ENCODE measurements at regions not wholly inside any gene's neighbourhood (a gene's known extent, or its start where the extent isn't known, plus 50 kb on each side); places are given as distances from the start of the nearest gene placed in this dataset.
A peak's percentile ranks its signal among the peaks of the same experiment; 100 is the strongest.

- Histone ChIP-seq H3K4me1 (ENCODE audit: insufficient read depth) (no peaks in the 10 kb centered on the region), H3K4me2 (no peak overlapping the region), H3K27ac (no peak overlapping the region), H3K36me3 (replicated peaks; ENCODE audit: insufficient read depth, low read depth) (no peaks in the 10 kb centered on the region), H3K4me3 (no peak overlapping the region), H3K79me2 (no peaks in the 10 kb centered on the region), H3K9me3 (ENCODE audit: low read depth) (no peaks in the 10 kb centered on the region), H4K20me1 (ENCODE audit: insufficient read depth, poor library complexity, severe bottlenecking) (no peaks in the 10 kb centered on the region), H3K27me3 (no peaks in the 10 kb centered on the region), H2AFZ (no peak overlapping the region), H3K9me2 (replicated peaks; ENCODE audit: insufficient read depth) (no peaks in the 10 kb centered on the region)
- 100% methylated on average over 1 of the region's 1 CpG for WGBS (ENCODE audit: low lambda C conversion rate, missing lambda C conversion rate)
- DNase-seq (ENCODE audit: low spot score): no peak
- TF ChIP-seq CTCF (IDR thresholded peaks at IDR 0.05; ENCODE audit: poor library complexity) (no peak), EZH2phosphoT487 (IDR thresholded peaks at IDR 0.05; ENCODE audit: low read depth, severe bottlenecking, unreplicated experiment) (no peak), EZH2 (IDR thresholded peaks at IDR 0.05; ENCODE audit: borderline replicate concordance) (no peak)
Measured at GRCh38 chr10:4443419-4443818, 382.6 kb upstream of the AKR1E2 start.

GRCh38 chr10:4442296-4442695, 383.7 kb upstream of the AKR1E2 start:
- Histone ChIP-seq H3K4me1 (ENCODE audit: insufficient read depth) (no peaks in the 10 kb centered on the region), H3K79me2 (no peaks in the 10 kb centered on the region), H3K4me2 (no peak overlapping the region), H3K36me3 (replicated peaks; ENCODE audit: insufficient read depth, low read depth) (no peaks in the 10 kb centered on the region), H3K27ac (no peak overlapping the region), H2AFZ (no peak overlapping the region), H3K27me3 (no peaks in the 10 kb centered on the region), H4K20me1 (ENCODE audit: insufficient read depth, poor library complexity, severe bottlenecking) (no peaks in the 10 kb centered on the region), H3K9me2 (replicated peaks; ENCODE audit: insufficient read depth) (no peaks in the 10 kb centered on the region), H3K4me3 (no peak overlapping the region), H3K9me3 (ENCODE audit: low read depth) (no peaks in the 10 kb centered on the region)
- TF ChIP-seq EZH2phosphoT487 (IDR thresholded peaks at IDR 0.05; ENCODE audit: low read depth, severe bottlenecking, unreplicated experiment): no peak
- no peak for TF ChIP-seq EZH2 (IDR thresholded peaks at IDR 0.05; ENCODE audit: borderline replicate concordance)
- TF ChIP-seq CTCF (IDR thresholded peaks at IDR 0.05; ENCODE audit: poor library complexity): no peak
- 99% methylated on average over 4 of the region's 4 CpGs for WGBS (ENCODE audit: low lambda C conversion rate, missing lambda C conversion rate)
- no peak for DNase-seq (ENCODE audit: low spot score)

- H3K9me2 ChIP-seq (replicated peaks; ENCODE audit: insufficient read depth): no peaks in the 10 kb centered on the region
- DNase-seq (ENCODE audit: low spot score): no peak
- H3K27ac ChIP-seq: no peak overlapping the region
- no peaks in the 10 kb centered on the region for H4K20me1 ChIP-seq (ENCODE audit: insufficient read depth, poor library complexity, severe bottlenecking)
- H3K27me3 ChIP-seq: no peaks in the 10 kb centered on the region
- no peaks in the 10 kb centered on the region for H3K4me1 ChIP-seq (ENCODE audit: insufficient read depth)
- WGBS (ENCODE audit: low lambda C conversion rate, missing lambda C conversion rate): 96% methylated on average over 5 of the region's 5 CpGs
- no peak overlapping the region for H3K4me3 ChIP-seq
- TF ChIP-seq CTCF (IDR thresholded peaks at IDR 0.05; ENCODE audit: poor library complexity): no peak
- no peak for TF ChIP-seq EZH2 (IDR thresholded peaks at IDR 0.05; ENCODE audit: borderline replicate concordance)
- no peak for TF ChIP-seq EZH2phosphoT487 (IDR thresholded peaks at IDR 0.05; ENCODE audit: low read depth, severe bottlenecking, unreplicated experiment)
- H3K79me2 ChIP-seq: no peaks in the 10 kb centered on the region
- H2AFZ ChIP-seq: no peak overlapping the region
- H3K9me3 ChIP-seq (ENCODE audit: low read depth): no peaks in the 10 kb centered on the region
- no peak overlapping the region for H3K4me2 ChIP-seq
- H3K36me3 ChIP-seq (replicated peaks; ENCODE audit: insufficient read depth, low read depth): no peaks in the 10 kb centered on the region
Measured at GRCh38 chr10:4440260-4440659, 385.7 kb upstream of the AKR1E2 start.

DNA sequence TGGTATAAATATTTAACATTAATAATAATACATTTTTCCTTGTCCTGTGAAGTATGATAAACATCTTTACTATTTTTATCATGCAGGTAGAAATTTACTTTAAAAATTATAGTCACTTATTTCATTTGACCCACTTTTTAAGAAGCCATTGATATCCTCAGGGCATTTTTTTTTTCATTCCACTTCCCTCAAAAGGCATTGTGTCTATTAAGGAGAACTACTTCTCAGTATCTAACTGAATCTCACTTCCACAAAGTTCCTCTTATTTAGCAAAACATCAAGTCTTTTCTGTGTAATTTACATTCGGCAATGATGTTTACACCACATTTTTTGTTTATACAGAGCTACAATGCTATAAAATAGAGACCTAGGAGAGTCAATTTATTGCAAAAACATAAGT, 388.2 kb upstream of the AKR1E2 start:
- TF ChIP-seq EZH2 (IDR thresholded peaks at IDR 0.05; ENCODE audit: borderline replicate concordance) (no peak), EZH2phosphoT487 (IDR thresholded peaks at IDR 0.05; ENCODE audit: low read depth, severe bottlenecking, unreplicated experiment) (no peak), CTCF (IDR thresholded peaks at IDR 0.05; ENCODE audit: poor library complexity) (no peak)
- H4K20me1 ChIP-seq (ENCODE audit: insufficient read depth, poor library complexity, severe bottlenecking): no peaks in the 10 kb centered on the region
- no peak overlapping the region for H3K4me3 ChIP-seq
- WGBS (ENCODE audit: low lambda C conversion rate, missing lambda C conversion rate): 39% methylated on average over 1 of the region's 1 CpG
- no peak for DNase-seq (ENCODE audit: low spot score)
- no peaks in the 10 kb centered on the region for H3K9me2 ChIP-seq (replicated peaks; ENCODE audit: insufficient read depth)
- H3K9me3 ChIP-seq (ENCODE audit: low read depth): no peaks in the 10 kb centered on the region
- H3K4me2 ChIP-seq: peak overlapping the region; percentile 23
- no peaks in the 10 kb centered on the region for H3K4me1 ChIP-seq (ENCODE audit: insufficient read depth)
- no peak overlapping the region for H2AFZ ChIP-seq
- no peaks in the 10 kb centered on the region for H3K36me3 ChIP-seq (replicated peaks; ENCODE audit: insufficient read depth, low read depth)
- no peaks in the 10 kb centered on the region for H3K27me3 ChIP-seq
- no peak overlapping the region for H3K27ac ChIP-seq
- H3K79me2 ChIP-seq: no peaks in the 10 kb centered on the region
